Common myeloid progenitor, CD34-positive (primary cell): ENCODE measurements at regions not wholly inside any gene's neighbourhood (a gene's known extent, or its start where the extent isn't known, plus 50 kb on each side); places are given as distances from the start of the nearest gene placed in this dataset.

ENCODE experiments used
- CTCF ChIA-PET: fragments of 350-600 bp; sonication (Branson Sonifier 250); formaldehyde crosslinking; loops from one replicate; lab custom pipeline; 2021; ENCODE audit warnings: antibody characterized with exemption; lab: Charles Lee
- POLR2A ChIA-PET: fragments of 350-600 bp; sonication (Branson Sonifier 250); formaldehyde crosslinking; loops from one replicate; lab custom pipeline; 2021; ENCODE audit warnings: antibody characterized with exemption; lab: Charles Lee
- DNase-seq, 3 donors: peaks; one replicate each; pipeline versions ENCODE4 v3.0.0 to v3.0.0-alpha.2; 2013
- H3K27ac ChIP-seq, 2 experiments: 1 replicate in 1 of 2; 2 replicates in 1 of 2; pipeline ENCODE4 v1.7.0; 2013; ENCODE audit warnings: inconsistent platforms in 2 of 2, low read length in 2 of 2, mild to moderate bottlenecking in 2 of 2, low read depth in 1 of 2, moderate library complexity in 1 of 2; ENCODE audit not compliant: severe bottlenecking in 2 of 2, insufficient read depth in 1 of 2, poor library complexity in 1 of 2
- H3K27me3 ChIP-seq, 5 experiments: replicated peaks in 2 of 5; 1 replicate in 3 of 5; 2 replicates in 2 of 5; pipeline versions ENCODE4 v1.6.1 to v1.7.0; 2013; ENCODE audit warnings: low read length in 4 of 5, mild to moderate bottlenecking in 2 of 5, moderate library complexity in 2 of 5, inconsistent platforms in 1 of 5; ENCODE audit not compliant: insufficient read depth in 5 of 5, control insufficient read depth in 4 of 5
- H3K36me3 ChIP-seq, 4 experiments: 1 replicate in 2 of 4; 2 replicates in 2 of 4; pipeline versions ENCODE4 v1.6.1 to v1.7.0; 2013; ENCODE audit warnings: low read length in 3 of 4, control low read depth in 1 of 4, mild to moderate bottlenecking in 1 of 4; ENCODE audit not compliant: control insufficient read depth in 4 of 4, insufficient read depth in 4 of 4
- H3K4me1 ChIP-seq, 4 experiments: 1 replicate in 3 of 4; 2 replicates in 1 of 4; pipeline versions ENCODE4 v1.6.1 to v1.7.1; 2013; ENCODE audit warnings: low read length in 3 of 4, mild to moderate bottlenecking in 3 of 4, control low read depth in 1 of 4, inconsistent platforms in 1 of 4, moderate library complexity in 1 of 4; ENCODE audit not compliant: control insufficient read depth in 4 of 4, insufficient read depth in 4 of 4; ENCODE audit errors: control extremely low read depth in 1 of 4
- H3K4me3 ChIP-seq, 7 experiments: 1 replicate in 4 of 7; 2 replicates in 3 of 7; pipeline versions ENCODE4 v1.5.1 to v1.7.0; 2013; ENCODE audit warnings: mild to moderate bottlenecking in 7 of 7, low read length in 6 of 7, moderate library complexity in 6 of 7, inconsistent platforms in 2 of 7, low read depth in 2 of 7, control low read depth in 1 of 7; ENCODE audit not compliant: insufficient read depth in 4 of 7, control insufficient read depth in 1 of 7; ENCODE audit errors: extremely low read depth in 1 of 7
- H3K9me3 ChIP-seq, 5 experiments: 1 replicate in 4 of 5; 2 replicates in 1 of 5; pipeline versions ENCODE4 v1.6.1 to v1.7.1; 2013; ENCODE audit warnings: low read length in 4 of 5, mild to moderate bottlenecking in 2 of 5, inconsistent platforms in 1 of 5, low read depth in 1 of 5, moderate library complexity in 1 of 5; ENCODE audit not compliant: control insufficient read depth in 4 of 5, insufficient read depth in 2 of 5; ENCODE audit errors: control extremely low read depth in 1 of 5
- WGBS: methylation state at CpG from one replicate; pipeline ENCODE4 v1.1.5; 2013; ENCODE audit not compliant: insufficient coverage; 5-methylcytosine and 5-hydroxymethylcytosine counted together

DNA sequence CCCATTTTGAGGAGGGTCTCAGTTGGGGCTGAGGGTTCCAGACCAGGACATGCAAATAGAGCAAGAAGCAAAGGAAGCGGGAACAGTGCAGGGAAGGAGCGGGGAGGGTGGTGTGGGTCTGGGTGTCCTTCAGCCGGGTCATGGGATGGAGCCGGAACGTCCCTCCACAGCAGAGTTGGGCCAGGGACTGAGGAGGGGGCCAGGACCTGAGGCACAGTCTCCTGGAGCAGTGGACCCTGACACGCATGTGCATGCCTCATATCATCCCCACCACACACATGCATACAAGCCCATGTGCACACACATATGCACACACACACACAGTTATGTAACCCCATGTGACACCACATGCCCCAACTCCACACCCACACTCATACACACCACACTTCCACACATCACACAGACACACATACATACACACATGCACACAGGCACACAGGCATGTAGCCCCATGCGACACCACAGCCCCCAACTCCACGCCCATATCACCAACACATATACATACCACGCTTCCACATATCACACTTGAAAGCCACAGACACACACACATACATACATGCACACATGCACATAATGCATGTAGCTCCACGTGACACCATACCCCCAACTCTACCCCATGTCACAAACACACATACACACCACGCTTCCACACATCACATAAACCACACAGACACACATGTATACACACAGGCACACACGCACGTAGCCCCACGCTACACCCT is 1026.6 kb downstream of the BRD1 start:
- Histone ChIP-seq H3K36me3 (no peaks in the 10 kb centered on the region), H3K4me1 (no peaks in the 10 kb centered on the region), H3K4me3 (no peak overlapping the region), H3K27me3 (no peaks in the 10 kb centered on the region), H3K27ac (no peak overlapping the region), H3K9me3 (no peaks in the 10 kb centered on the region)
- 97% methylated on average over 13 of the region's 14 CpGs for WGBS
- DNase-seq: no peak
- POLR2A ChIA-PET: no interaction called here
- CTCF ChIA-PET: no interaction called here

DNA sequence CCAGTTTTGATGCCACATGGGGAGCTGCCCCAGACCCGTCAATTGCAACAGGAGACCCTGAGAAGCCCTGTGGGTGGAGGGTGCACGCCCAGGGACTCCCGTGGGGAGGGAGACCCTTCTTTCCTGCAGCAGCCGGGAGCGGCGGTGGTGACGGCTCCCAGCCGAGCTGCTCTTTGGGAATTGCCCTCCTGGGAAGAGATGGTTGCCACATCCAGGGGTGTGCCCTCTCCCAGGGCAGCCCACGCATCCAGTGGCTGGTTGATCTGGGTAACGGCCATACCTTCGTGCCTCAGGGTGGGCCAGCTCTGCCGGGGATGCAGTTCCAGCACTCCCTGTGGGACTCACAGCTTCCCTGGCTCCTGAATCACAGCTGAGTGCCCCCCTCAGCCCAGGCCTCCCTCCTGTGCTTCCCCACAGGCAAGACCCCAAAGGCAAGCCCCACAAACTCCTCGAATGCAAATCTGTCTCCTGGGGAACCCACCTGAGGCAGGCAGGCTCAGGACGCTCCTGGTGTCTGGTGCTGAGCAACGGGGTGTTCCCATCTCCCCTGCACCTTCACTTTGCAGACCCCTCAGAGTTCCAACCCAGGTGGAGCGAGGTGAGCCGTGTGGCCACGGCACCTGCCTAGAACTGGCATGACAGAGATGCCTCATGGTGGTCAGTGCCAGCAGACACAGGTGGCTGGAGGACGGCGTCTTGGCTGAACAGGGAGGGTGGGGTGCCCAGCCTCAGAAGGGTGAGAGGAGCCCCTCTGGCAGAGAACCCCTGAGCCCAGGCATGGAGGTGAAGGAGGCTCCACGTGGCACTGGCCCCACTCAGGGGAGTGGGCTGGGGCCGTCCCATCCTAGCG is 1027.4 kb downstream of the BRD1 start:
- Histone ChIP-seq H3K27me3 (no peaks in the 10 kb centered on the region), H3K27ac (no peak overlapping the region), H3K9me3 (no peaks in the 10 kb centered on the region), H3K36me3 (no peaks in the 10 kb centered on the region), H3K4me1 (no peaks in the 10 kb centered on the region), H3K4me3 (no peak overlapping the region)
- ChIA-PET CTCF (no interaction called here), POLR2A (no interaction called here)
- DNase-seq: no peak
- WGBS: 94% methylated on average over 22 of the region's 23 CpGs

DNA sequence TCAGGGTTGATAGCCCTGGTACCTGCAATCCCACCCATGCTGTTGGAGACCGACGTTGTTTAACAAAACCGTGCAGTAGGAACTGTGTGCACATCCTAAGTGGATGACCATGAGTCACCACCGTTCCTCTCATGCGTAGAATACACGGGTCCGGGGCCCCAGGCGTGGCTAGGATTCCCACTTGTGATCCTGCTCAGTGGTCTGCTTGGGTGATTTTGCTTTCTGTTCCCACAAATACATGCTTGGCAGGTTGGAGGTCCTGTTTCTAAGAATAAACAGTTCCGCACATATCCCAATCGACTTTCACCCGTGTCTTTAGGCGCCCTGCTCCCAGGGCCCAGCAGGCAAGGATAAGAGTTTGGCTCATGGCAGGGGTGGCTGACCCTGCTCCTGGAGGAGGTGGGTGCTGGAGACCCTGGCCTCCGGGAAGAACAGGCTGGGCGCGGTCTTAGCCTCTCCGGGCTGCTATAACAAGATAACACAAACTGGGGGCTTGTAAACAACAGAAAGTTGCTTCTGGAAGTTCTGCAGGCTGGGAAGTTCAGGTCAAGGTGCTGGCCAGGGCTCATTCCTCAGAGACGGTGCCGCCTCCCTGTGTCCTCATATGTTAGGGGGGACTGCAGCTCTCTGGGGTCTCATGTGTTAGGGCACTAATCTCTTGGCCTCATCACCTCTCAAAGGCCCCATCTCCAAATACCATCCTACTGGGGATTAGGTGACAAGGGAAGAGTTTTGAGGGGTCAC is 1028.3 kb downstream of the BRD1 start:
- no peaks in the 10 kb centered on the region for H3K4me1 ChIP-seq
- no peaks in the 10 kb centered on the region for H3K36me3 ChIP-seq
- CTCF ChIA-PET: no interaction called here
- 99% methylated on average over 15 of the region's 18 CpGs for WGBS
- DNase-seq: no peak
- no peak overlapping the region for H3K4me3 ChIP-seq
- H3K27me3 ChIP-seq: no peaks in the 10 kb centered on the region
- H3K9me3 ChIP-seq: no peaks in the 10 kb centered on the region
- POLR2A ChIA-PET: no interaction called here
- no peak overlapping the region for H3K27ac ChIP-seq

DNA sequence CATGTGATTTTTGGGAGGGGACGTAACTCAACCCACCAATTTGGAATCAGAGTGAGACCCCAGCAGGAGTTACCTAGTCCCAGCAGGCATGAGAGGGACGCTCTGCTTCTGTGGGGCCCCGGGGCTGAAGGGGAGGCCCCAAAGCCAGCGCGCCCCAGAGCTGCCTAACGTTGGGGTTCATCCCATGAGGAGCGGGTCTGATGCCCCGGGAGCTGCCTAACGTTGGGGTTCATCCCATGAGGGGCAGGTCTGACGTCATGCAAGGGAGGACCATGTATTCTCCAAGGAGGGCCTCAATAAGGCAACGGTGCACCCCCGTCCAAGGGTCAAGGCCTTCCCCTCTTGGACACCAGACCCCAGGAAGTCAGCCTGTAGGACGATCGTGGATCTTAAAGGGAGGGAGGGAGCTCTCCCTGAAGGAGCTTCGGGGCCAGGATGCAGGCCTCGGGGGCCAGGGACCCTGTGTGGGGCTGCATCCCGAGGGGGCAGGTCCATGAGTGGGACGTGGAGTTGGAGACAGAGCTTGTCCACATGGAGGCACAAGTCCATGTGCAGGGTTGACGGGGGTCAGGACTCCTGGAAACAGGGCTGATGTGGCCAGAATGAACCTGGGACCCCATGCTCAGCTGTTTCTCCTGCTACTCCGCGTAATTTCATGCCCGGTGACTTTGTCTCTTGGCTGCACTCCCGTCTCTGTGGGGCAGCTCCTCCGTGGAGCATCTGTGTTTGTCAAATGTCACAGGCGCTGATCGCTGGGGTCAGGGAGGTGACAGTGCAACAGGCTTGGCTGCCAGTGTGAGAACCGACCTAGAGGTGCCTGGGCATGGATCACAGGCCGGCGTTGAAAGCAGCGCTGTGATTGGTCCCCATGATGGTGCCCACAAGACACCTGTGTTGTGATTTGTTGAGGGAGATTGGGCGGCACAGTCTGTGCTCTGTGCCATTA is 1029.1 kb downstream of the BRD1 start:
- POLR2A ChIA-PET: no interaction called here
- no peak for DNase-seq

DNA sequence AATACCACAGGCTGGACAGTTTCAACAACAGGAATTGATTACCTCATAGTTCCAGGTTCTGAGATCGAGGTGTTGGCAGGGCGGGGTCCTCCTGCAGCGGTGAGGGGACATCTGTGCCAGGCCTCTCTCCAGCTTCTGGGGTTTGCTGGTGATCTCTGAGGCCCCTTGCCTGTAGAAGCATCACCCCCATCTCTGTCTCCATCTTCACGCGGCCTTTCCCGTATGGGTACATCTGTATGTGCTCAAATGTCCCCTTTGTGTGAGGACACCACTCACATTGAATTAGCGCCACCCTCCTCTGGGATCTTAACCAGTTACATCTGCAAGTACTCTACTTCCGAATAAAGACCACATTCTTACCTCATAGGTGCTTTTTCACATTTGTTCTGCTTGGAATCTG is 1029.9 kb downstream of the BRD1 start:
- DNase-seq: no peak
- WGBS: 96% methylated on average over 8 of the region's 8 CpGs
- ChIA-PET POLR2A (no interaction called here), CTCF (no interaction called here)
- H3K4me3 ChIP-seq: no peak overlapping the region
- H3K27me3 ChIP-seq: peaks cover 0 to under 1% (median 0%) of the 10 kb centered on the region in 5 experiments
- no peaks in the 10 kb centered on the region for H3K36me3 ChIP-seq
- H3K4me1 ChIP-seq: no peaks in the 10 kb centered on the region
- no peaks in the 10 kb centered on the region for H3K9me3 ChIP-seq
- H3K27ac ChIP-seq: no peak overlapping the region

More for the DNA sequence above, 1029.1 kb downstream of the BRD1 start:
- H3K27ac ChIP-seq: no peak overlapping the region
- no peaks in the 10 kb centered on the region for H3K4me1 ChIP-seq
- CTCF ChIA-PET: no interaction called here
- WGBS: 98% methylated on average over 27 of the region's 31 CpGs
- no peaks in the 10 kb centered on the region for H3K9me3 ChIP-seq
- H3K36me3 ChIP-seq: no peaks in the 10 kb centered on the region
- no peak overlapping the region for H3K4me3 ChIP-seq
- H3K27me3 ChIP-seq: no peaks in the 10 kb centered on the region

DNA sequence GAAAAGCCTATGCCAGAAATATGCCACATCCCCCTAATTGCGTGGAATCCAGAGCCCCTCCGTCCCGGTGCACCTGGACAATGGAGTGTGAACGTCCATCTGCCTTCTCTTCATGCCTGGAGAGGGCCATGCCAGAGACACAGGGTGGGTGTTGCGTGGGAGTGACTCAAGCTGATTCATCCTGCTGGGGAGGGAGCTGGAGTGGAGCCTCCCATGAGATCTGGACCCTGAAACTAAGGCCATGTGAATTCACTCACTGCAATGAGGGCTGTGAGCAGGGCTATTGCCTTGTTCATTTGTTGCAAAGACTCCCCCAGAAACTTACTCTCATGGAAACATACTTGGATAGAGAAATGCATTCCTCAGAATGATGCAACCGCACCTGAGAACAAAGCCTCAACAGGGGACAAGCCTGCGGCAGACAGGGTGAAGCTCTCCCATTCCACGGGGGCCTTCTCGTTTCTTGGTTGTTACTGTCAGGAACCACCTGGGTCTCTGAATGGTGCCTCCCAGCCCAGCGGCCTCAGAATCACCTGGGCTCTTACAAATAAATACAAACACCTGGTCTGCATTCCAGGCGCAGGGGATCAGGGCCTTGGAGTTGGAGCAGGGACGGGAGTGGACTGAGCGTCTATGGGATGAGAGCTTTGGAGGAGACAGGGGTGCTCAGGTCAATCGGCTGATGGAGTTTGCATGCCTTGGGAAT is 1031.2 kb downstream of the BRD1 start:
- ChIA-PET CTCF (no interaction called here), POLR2A (no interaction called here)
- Histone ChIP-seq H3K9me3 (no peaks in the 10 kb centered on the region), H3K27ac (no peak overlapping the region), H3K27me3 (peaks cover 0 to 5% (median 0%) of the 10 kb centered on the region in 5 experiments), H3K4me3 (no peak overlapping the region), H3K36me3 (no peaks in the 10 kb centered on the region), H3K4me1 (no peaks in the 10 kb centered on the region)
- DNase-seq: no peak
- WGBS: 95% methylated on average over 11 of the region's 14 CpGs
